ENCODE measurements at regions not wholly inside any gene's neighbourhood (a gene's known extent, or its start where the extent isn't known, plus 50 kb on each side); places are given as distances from the start of the nearest gene placed in this dataset.

DNA sequence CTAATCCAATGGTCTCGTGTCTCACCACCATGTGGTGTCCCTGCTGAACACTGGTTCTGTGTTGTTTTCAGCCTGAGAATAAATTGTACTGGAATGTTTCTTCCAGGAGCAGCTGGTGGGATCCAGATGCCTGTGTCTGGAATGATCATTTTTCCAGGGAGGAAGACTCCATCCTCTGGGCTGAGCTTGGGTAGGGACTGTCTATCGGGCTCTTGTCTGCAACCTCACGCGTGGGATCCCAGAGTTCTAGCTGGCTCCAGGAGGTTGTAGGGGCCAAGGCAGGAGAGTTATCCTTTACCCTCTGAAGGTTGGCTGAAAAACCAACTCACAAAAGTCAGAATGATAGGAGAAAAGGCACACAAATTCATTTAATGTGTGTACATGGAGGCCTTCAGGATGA lies 144.1 kb upstream of the B3GAT1 start:
- no peak for DNase-seq (ENCODE audit: low spot score)

- no peak for DNase-seq (ENCODE audit: low spot score)
Observed at GRCh38 chr11:134555510-134555909, 143.5 kb upstream of the B3GAT1 start.

DNA sequence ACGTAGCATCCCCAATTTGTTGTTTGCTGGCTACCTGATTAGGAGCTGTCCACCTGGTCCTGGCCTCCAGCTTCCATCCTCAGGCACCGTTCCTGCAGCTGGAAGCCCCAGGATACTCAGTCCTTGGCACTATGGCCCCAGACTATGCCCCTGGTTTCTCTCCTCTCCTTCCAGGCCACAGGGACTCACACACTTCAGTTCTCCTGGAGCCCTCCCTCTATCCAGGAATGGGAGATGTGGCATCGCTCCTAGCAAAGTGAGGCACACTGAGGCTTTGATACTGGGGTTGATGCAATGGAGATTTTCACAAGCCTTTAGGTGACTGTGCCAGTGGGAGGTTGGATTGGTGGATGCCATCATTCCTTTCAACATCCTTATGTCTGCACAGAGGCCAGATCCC lies 142.8 kb upstream of the B3GAT1 start:
- DNase-seq (ENCODE audit: low spot score): no peak

GRCh38 chr11:134554106-134554505 lies 142.1 kb upstream of the B3GAT1 start:
- no peak for DNase-seq (ENCODE audit: low spot score)

DNA sequence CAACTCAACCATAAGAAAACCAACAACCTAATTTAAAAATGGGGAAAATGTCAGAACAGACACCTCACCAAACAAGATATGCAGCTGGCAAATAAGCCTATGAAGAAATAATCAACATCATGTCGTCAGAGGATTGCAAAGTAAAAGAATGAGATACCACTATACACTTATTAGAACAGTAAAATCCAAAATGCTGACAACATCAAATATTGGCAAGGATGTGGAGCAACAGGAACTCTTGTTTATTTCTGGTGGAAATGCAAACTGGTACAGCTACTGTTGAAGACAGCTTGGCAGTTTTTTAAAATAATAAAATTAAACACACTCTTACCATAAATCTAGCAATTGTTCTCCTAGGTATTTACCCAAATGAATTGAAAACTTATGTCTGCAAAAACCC lies 140.7 kb upstream of the B3GAT1 start:
- no peak for DNase-seq (ENCODE audit: low spot score)

GRCh38 chr11:134545521-134545920 lies 133.5 kb upstream of the B3GAT1 start:
- no peak for DNase-seq (ENCODE audit: low spot score)

DNA sequence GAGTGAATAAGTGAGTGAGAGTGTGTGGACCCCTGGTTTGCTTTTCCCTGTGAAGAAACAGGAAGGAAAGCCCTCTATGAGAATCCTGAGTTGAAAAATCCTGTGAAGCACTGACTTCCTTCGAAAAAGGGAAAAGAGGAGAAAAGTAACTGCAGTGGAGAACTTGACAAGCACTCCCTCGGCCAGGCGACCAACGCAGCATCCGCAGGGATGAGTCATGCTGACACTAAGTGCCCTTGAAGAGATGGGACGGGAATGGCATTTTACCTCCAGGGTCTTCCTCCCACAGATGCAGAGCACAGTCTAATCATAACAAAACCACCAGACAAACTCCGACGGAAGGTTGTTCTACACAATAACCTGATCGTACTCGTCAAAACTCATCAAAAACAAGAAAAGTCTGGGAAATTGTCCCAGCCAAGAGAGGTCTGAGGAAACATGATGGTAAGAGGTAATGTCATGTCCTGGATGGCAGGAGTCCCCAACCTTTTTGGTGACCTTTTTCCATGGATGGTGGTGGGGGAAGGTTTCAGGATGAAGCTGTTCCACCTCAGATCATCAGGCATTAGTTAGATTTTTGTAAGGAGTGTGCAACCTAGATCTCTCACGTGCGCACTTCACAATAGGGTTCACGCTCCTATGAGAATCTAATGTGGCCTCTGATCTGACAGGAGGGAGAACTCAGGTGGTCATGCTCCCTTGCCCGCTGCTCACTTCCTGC lies 132.2 kb upstream of the B3GAT1 start:
- DNase-seq (ENCODE audit: low spot score): no peak

DNA sequence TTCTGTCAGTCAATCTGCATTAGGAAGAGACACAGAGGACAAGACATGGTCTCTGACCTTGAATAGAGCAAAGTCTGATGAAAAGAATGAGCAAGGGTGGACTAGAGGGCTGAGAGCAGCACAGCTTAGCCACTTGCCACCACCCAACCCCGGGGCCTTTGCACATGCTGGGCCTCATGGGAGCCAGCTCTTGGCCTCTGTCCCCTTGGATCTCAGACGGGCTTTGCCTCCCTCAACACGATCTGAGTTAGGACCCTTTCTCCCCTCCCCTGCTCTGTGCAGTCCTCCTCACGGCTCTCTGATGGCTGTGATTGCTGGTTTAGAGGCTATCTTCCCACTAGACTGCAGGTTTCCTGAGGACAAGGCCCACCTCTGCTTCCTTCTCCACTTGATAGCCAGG lies 131.6 kb upstream of the B3GAT1 start:
- no peak for DNase-seq (ENCODE audit: low spot score)

DNA sequence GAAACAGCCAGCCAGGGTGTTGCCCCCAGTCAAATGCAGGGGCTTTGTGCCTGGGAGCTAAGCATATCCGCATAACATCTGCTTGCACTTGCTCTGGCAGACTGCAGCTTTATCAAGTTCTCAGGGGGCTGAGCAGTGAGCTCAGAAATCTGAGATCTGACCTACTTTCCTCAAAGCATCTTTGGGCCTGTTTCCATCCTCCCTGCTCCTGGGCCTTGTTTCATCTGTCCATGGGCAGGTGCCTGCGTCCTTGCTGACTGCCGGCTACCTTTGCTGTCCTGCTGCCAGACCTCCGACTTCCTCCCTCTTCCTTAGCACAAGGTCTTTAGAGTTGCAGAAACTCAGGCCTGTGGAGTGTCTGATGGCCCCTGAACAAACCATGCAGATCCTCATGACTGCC lies 131.2 kb upstream of the B3GAT1 start:
- DNase-seq (ENCODE audit: low spot score): peak; percentile 11

DNA sequence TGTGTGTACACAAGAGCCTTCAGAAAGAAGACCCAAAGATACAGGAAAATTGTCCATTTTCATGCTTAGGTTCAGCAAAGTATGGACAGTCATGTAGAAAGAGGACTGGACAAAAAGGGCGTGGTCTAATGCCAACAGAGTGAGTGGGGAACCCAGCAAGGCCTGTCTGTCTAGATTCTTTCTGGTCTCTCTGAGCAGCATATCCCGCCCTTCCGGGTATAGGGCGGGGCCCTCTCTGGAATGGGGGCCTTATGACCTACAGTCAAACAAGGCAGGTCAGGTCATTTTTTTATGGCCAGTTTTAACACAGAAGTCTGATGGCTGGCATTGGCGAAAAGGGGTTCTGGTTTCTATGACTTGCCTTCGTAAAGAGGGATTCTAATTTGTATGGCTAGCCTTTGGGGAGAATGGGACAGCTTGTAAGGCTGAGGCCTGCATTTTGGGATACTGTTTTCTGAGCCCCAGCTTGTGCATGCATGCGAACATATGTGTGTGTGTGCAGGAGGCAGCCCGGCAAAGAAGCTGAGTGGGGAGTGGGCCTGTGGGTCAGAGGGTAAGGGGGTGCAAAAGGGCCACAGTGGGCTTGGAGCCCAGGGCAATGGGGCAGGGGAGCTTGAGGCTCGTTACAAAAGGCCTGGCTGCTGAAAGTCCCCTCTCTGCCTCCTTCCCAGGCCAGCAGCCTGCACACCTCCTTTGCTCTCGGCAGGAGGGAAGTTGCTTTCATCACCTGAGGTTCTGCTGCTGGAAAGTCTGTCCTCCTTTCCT lies 130.5 kb upstream of the B3GAT1 start:
- no peak for DNase-seq (ENCODE audit: low spot score)

DNA sequence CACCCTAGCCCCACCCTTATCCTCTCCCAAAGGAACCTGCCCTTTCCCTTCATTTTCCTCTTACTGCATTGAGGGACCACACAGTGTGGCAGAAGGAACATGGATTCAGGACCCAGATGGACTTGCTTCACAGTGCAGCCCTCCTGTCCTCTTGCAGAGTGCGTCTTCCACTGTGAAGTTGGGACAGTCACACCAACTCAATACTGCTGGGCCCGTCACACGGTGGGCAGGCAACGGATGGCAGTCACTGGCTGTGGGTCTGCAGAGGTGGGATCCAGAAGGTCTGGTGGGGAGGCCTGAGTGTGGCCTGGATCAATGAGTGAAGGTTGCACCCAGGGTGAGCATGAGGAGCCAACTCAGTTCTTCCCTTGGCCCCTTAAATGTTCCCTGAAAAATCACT lies 129.9 kb upstream of the B3GAT1 start:
- DNase-seq (ENCODE audit: low spot score): no peak

DNA sequence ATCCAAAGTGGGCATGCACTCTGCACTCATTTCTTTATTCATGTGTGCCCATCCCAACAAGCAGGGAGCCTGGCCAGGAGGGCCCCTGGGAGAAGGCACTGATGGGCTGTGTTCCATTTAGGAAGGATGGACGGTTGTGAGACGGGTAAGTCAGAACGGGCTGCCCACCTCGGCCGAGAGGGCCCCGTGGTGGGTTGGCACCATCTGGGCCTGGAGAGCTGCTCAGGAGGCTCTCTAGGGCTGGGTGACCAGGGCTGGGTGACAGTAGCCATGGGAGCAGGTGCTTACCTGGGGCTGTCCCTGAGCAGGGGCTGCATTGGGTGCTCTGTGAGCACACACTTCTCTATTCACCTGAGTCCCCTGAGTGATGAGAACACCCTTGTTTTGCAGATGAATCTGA lies 129.3 kb upstream of the B3GAT1 start:
- no peak for DNase-seq (ENCODE audit: low spot score)

DNA sequence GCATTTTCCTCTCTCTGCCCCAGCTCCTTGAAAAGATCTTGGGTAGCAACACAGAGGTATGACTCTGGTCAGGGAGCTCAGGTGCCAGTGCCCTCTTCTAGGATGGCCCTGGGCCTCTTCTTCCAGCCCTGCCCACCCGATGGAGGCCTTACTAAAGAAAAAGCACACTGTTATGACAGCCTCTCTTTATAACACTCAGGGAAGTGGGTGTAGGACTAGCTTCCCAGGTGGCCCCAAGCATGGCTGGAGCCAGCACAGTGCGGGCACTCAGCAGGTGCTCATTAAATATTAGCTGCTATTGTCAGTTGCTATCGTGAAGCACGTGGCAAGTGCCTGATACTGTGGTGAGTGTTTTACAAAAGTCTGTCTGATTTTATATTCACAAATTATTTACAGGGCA lies 127.2 kb upstream of the B3GAT1 start:
- no peak for DNase-seq (ENCODE audit: low spot score)

- no peak for DNase-seq (ENCODE audit: low spot score)
Observed at GRCh38 chr11:134538742-134539141, 126.7 kb upstream of the B3GAT1 start.

- DNase-seq (ENCODE audit: low spot score): no peak
Observed at GRCh38 chr11:134537941-134538340, 125.9 kb upstream of the B3GAT1 start.

DNA sequence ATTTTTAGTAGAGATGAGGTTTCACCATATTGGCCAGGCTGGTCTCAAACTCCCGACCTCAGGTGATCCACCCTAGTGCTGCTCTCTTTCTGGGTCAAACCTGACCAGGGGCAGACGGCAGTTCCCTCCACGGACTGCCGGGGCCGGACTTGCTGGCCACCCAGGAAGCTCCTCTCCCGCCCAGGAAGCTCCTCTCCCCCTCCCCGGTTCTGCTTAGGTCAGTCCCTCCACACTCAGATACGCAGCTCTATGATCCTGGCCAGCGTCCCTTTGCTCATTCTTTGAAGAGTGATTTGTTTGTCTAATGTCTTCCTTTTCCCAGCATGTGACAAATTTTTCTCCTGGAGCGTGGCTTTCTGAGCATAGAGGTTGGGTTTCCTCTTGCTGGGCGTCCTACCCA lies 125.3 kb upstream of the B3GAT1 start:
- DNase-seq (ENCODE audit: low spot score): no peak

DNA sequence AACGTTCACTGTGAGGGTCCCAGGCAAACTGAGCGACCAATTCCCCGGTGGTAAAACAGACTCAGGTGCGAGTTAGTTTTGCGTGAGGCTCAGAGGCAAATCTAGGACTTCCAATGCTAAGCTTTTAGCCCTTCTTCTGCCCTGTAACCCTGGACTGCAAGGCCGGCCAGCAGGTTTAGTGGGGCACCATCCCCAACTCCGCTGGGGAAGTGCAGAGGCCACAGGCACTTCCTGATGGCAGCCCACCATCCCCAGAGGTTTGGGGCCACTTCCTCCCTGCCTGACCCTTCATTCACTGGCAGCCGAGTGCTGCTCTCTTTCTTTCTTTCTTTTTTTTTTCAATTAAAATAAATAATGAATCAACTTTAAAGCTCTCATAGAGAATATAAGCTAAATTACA lies 124.6 kb upstream of the B3GAT1 start:
- DNase-seq (ENCODE audit: low spot score): no peak

- DNase-seq (ENCODE audit: low spot score): no peak
Observed at GRCh38 chr11:134536219-134536618, 124.2 kb upstream of the B3GAT1 start.

- no peak for DNase-seq (ENCODE audit: low spot score)
Observed at GRCh38 chr11:134535029-134536025, 123.3 kb upstream of the B3GAT1 start.

- DNase-seq (ENCODE audit: low spot score): no peak
Observed at GRCh38 chr11:134533511-134533910, 121.5 kb upstream of the B3GAT1 start.

GRCh38 chr11:134532921-134533421 lies 120.9 kb upstream of the B3GAT1 start:
- no peak for DNase-seq (ENCODE audit: low spot score)

All from cerebellar cortex (tissue), 1 donor.